ENCODE measurements at regions not wholly inside any gene's neighbourhood (a gene's known extent, or its start where the extent isn't known, plus 50 kb on each side); places are given as distances from the start of the nearest gene placed in this dataset.
A peak's percentile ranks its signal among the peaks of the same experiment; 100 is the strongest.

GRCh38 chr7:47657126-47657525 is 75.2 kb upstream of the TNS3 start:
- 94 to 95% methylated on average over 8 of the region's 8 CpGs for WGBS, 2 donors
- no peak overlapping the region for H3K9ac ChIP-seq (ENCODE audit: insufficient read depth in 1 of 2, low read length in 2 of 2)
- H3K36me3 ChIP-seq (ENCODE audit: control insufficient read depth in 4 of 4, insufficient read depth in 4 of 4, low read length in 4 of 4) = no peaks in the 10 kb centered on the region
- peaks cover 0 to 7% (median 0%) of the 10 kb centered on the region in 5 donors for H3K4me1 ChIP-seq (ENCODE audit: control insufficient read depth in 5 of 5, insufficient read depth in 5 of 5, low read length in 5 of 5)
- H3K27ac ChIP-seq (ENCODE audit: low read depth in 1 of 2, low read length in 1 of 2) = no peak overlapping the region
- no peak for TF ChIP-seq CTCF (IDR thresholded peaks at IDR 0.05; ENCODE audit: control extremely low read depth, extremely low read depth)
- no peaks in the 10 kb centered on the region for H3K9me3 ChIP-seq (ENCODE audit: control insufficient read depth in 4 of 4, insufficient read depth in 3 of 4, low read length in 3 of 4)
- H3K27me3 ChIP-seq (ENCODE audit: control insufficient read depth in 3 of 3, insufficient read depth in 3 of 3, low read length in 2 of 3) = no peaks in the 10 kb centered on the region
- no peak overlapping the region for H3K4me3 ChIP-seq
- DNase-seq (no peak), ATAC-seq (ENCODE audit: insufficient read depth, low FRiP score) (no peak)

- WGBS, 2 donors = 84 to 86% methylated on average over 14 of the region's 14 CpGs
- Histone ChIP-seq H3K4me1 (ENCODE audit: control insufficient read depth in 5 of 5, insufficient read depth in 5 of 5, low read length in 5 of 5) (peaks cover 0 to 7% (median 0%) of the 10 kb centered on the region in 5 donors), H3K27me3 (ENCODE audit: control insufficient read depth in 3 of 3, insufficient read depth in 3 of 3, low read length in 2 of 3) (no peaks in the 10 kb centered on the region), H3K9ac (ENCODE audit: insufficient read depth in 1 of 2, low read length in 2 of 2) (no peak overlapping the region), H3K4me3 (no peak overlapping the region), H3K27ac (ENCODE audit: low read depth in 1 of 2, low read length in 1 of 2) (no peak overlapping the region), H3K9me3 (ENCODE audit: control insufficient read depth in 4 of 4, insufficient read depth in 3 of 4, low read length in 3 of 4) (no peaks in the 10 kb centered on the region), H3K36me3 (ENCODE audit: control insufficient read depth in 4 of 4, insufficient read depth in 4 of 4, low read length in 4 of 4) (no peaks in the 10 kb centered on the region)
- DNase-seq (no peak), ATAC-seq (ENCODE audit: insufficient read depth, low FRiP score) (no peak)
- TF ChIP-seq CTCF (IDR thresholded peaks at IDR 0.05; ENCODE audit: control extremely low read depth, extremely low read depth) = no peak
These were observed 72.9 kb upstream of the TNS3 start for GRCh38 chr7:47654672-47655298.

- no peaks in the 10 kb centered on the region for H3K36me3 ChIP-seq (ENCODE audit: control insufficient read depth in 4 of 4, insufficient read depth in 4 of 4, low read length in 4 of 4)
- TF ChIP-seq CTCF (IDR thresholded peaks at IDR 0.05; ENCODE audit: control extremely low read depth, extremely low read depth) = no peak
- DNase-seq = peak in 1 of 3 donors; percentile 47
- no peak overlapping the region for H3K4me3 ChIP-seq
- H3K4me1 ChIP-seq (ENCODE audit: control insufficient read depth in 5 of 5, insufficient read depth in 5 of 5, low read length in 5 of 5) = peaks cover 0 to 7% (median 0%) of the 10 kb centered on the region in 5 donors
- 55 to 56% methylated on average over 12 of the region's 12 CpGs for WGBS, 2 donors
- ATAC-seq (ENCODE audit: insufficient read depth, low FRiP score) = no peak
- no peak overlapping the region for H3K27ac ChIP-seq (ENCODE audit: low read depth in 1 of 2, low read length in 1 of 2)
- no peaks in the 10 kb centered on the region for H3K9me3 ChIP-seq (ENCODE audit: control insufficient read depth in 4 of 4, insufficient read depth in 3 of 4, low read length in 3 of 4)
- H3K9ac ChIP-seq (ENCODE audit: insufficient read depth in 1 of 2, low read length in 2 of 2) = no peak overlapping the region
- H3K27me3 ChIP-seq (ENCODE audit: control insufficient read depth in 3 of 3, insufficient read depth in 3 of 3, low read length in 2 of 3) = no peaks in the 10 kb centered on the region
These were observed 71.9 kb upstream of the TNS3 start for GRCh38 chr7:47653550-47654411.

Measured in lung (tissue), 11 donors.